ENCODE measurements at regions not wholly inside any gene's neighbourhood (a gene's known extent, or its start where the extent isn't known, plus 50 kb on each side); places are given as distances from the start of the nearest gene placed in this dataset.
"Not testable (repeated sequence)": the region's sequence is repeated elsewhere in the genome, so short reads cannot be mapped to it uniquely, and the experiment has no call there.

- TF ChIP-seq JUND (IDR thresholded peaks at IDR 0.05; ENCODE audit: low read depth): no peak
- DNase-seq (ENCODE audit: low read depth in 1 of 2, low spot score in 1 of 2): no peak
- in situ Hi-C loops (cut with HindIII; ENCODE audit: low pct_unique_long_range_greater_than_20kb, low sequenced_read_pairs): no loop called here
Measured at GRCh38 chr2:190584980-190585661, 50.6 kb upstream of the NEMP2 start.

GRCh38 chr2:190587106-190587505 lies 52.6 kb upstream of the NEMP2 start:
- peak in 1 of 2 experiments; percentile 1 for DNase-seq (ENCODE audit: low read depth in 1 of 2, low spot score in 1 of 2)
- in situ Hi-C loops (cut with HindIII; ENCODE audit: low pct_unique_long_range_greater_than_20kb, low sequenced_read_pairs): no loop called here
- no peak for TF ChIP-seq JUND (IDR thresholded peaks at IDR 0.05; ENCODE audit: low read depth)

GRCh38 chr2:190589008-190589407 lies 54.5 kb upstream of the NEMP2 start:
- in situ Hi-C loops (cut with HindIII; ENCODE audit: low pct_unique_long_range_greater_than_20kb, low sequenced_read_pairs): no loop called here
- no peak for DNase-seq (ENCODE audit: low read depth in 1 of 2, low spot score in 1 of 2)
- TF ChIP-seq JUND (IDR thresholded peaks at IDR 0.05; ENCODE audit: low read depth): no peak

GRCh38 chr2:190591437-190591836 lies 56.9 kb upstream of the NEMP2 start:
- in situ Hi-C loops (cut with HindIII; ENCODE audit: low pct_unique_long_range_greater_than_20kb, low sequenced_read_pairs): no loop called here
- no peak for DNase-seq (ENCODE audit: low read depth in 1 of 2, low spot score in 1 of 2)
- no peak for TF ChIP-seq JUND (IDR thresholded peaks at IDR 0.05; ENCODE audit: low read depth)

GRCh38 chr2:190592831-190593230 lies 56.1 kb upstream of the NAB1 start:
- in situ Hi-C loops (cut with HindIII; ENCODE audit: low pct_unique_long_range_greater_than_20kb, low sequenced_read_pairs): no loop called here
- no peak for TF ChIP-seq JUND (IDR thresholded peaks at IDR 0.05; ENCODE audit: low read depth)
- no peak for DNase-seq (ENCODE audit: low read depth in 1 of 2, low spot score in 1 of 2)

- in situ Hi-C loops (cut with HindIII; ENCODE audit: low pct_unique_long_range_greater_than_20kb, low sequenced_read_pairs); DNase-seq (ENCODE audit: low read depth in 1 of 2, low spot score in 1 of 2): not testable (repeated sequence)
Measured at GRCh38 chr2:190595879-190596278, 53.0 kb upstream of the NAB1 start.

- in situ Hi-C loops (cut with HindIII; ENCODE audit: low pct_unique_long_range_greater_than_20kb, low sequenced_read_pairs): no loop called here
- no peak for DNase-seq (ENCODE audit: low read depth in 1 of 2, low spot score in 1 of 2)
- TF ChIP-seq JUND (IDR thresholded peaks at IDR 0.05; ENCODE audit: low read depth): no peak
Measured at GRCh38 chr2:190596993-190597392, 51.9 kb upstream of the NAB1 start.

- no peak for TF ChIP-seq JUND (IDR thresholded peaks at IDR 0.05; ENCODE audit: low read depth)
- DNase-seq (ENCODE audit: low read depth in 1 of 2, low spot score in 1 of 2): no peak
Measured at GRCh38 chr2:190598621-190599020, 50.3 kb upstream of the NAB1 start.

GRCh38 chr2:190599073-190599472 lies 49.8 kb upstream of the NAB1 start:
- in situ Hi-C loops (cut with HindIII; ENCODE audit: low pct_unique_long_range_greater_than_20kb, low sequenced_read_pairs): no loop called here
- TF ChIP-seq JUND (IDR thresholded peaks at IDR 0.05; ENCODE audit: low read depth): no peak
- no peak for DNase-seq (ENCODE audit: low read depth in 1 of 2, low spot score in 1 of 2)

More at GRCh38 chr2:190598621-190599020, 50.3 kb upstream of the NAB1 start:
- in situ Hi-C loops (cut with HindIII; ENCODE audit: low pct_unique_long_range_greater_than_20kb, low sequenced_read_pairs): no loop called here

All from T47D (cell line).